HEK293 (cell line): ENCODE measurements at regions not wholly inside any gene's neighbourhood (a gene's known extent, or its start where the extent isn't known, plus 50 kb on each side); places are given as distances from the start of the nearest gene placed in this dataset.
"Not testable (repeated sequence)": the region's sequence is repeated elsewhere in the genome, so short reads cannot be mapped to it uniquely, and the experiment has no call there.

Experiments used
- SETDB1 ChIP-seq: IDR thresholded peaks from one replicate; pipeline ENCODE4 v1.6.1; 2017; ENCODE audit warnings: mild to moderate bottlenecking, low read length, moderate library complexity, mixed read lengths; ENCODE audit not compliant: insufficient read length
- ZNF266 ChIP-seq: fragments of 450-650 bp; formaldehyde crosslinking; IDR thresholded peaks from 2 replicates; pipeline ENCODE4 v1.5.1; 2016; ENCODE audit warnings: missing biosample characterization, missing genetic modification characterization, low read depth
- ZNF274 ChIP-seq, 2 experiments: fragments of 200-500 bp in 1 of 2; fragments of 450-650 bp in 1 of 2; sonication (Bioruptor generic) in 1 of 2; formaldehyde crosslinking in 1 of 2; IDR thresholded peaks; 2 replicates each; pipeline versions ENCODE4 v1.5.1 to v1.6.1; 2014 to 2016; ENCODE audit warnings: borderline replicate concordance in 1 of 2, inconsistent platforms in 1 of 2, low read length in 1 of 2, missing biosample characterization in 1 of 2, missing genetic modification characterization in 1 of 2
- ZNF610 ChIP-seq: fragments of 450-650 bp; formaldehyde crosslinking; IDR thresholded peaks from 2 replicates; pipeline ENCODE4 v1.5.1; 2016; ENCODE audit warnings: missing biosample characterization, missing genetic modification characterization, borderline replicate concordance
- ZNF707 ChIP-seq: fragments of 450-650 bp; formaldehyde crosslinking; IDR thresholded peaks from 2 replicates; pipeline ENCODE4 v1.5.1; 2016; ENCODE audit warnings: missing biosample characterization, missing genetic modification characterization
- TF ChIP-seq, protein P1 (sequence below): fragments of 450-650 bp; formaldehyde crosslinking; IDR thresholded peaks from 2 replicates; pipeline ENCODE4 v1.5.1; 2016; ENCODE audit warnings: missing biosample characterization, missing genetic modification characterization
- TF ChIP-seq, protein P2 (sequence below): IDR thresholded peaks from 2 replicates; pipeline ENCODE4 v1.6.1; 2011; ENCODE audit warnings: mild to moderate bottlenecking, low read depth, low read length, borderline replicate concordance
- TF ChIP-seq, protein P3 (sequence below): fragments of 450-650 bp; formaldehyde crosslinking; IDR thresholded peaks from 2 replicates; pipeline ENCODE4 v1.5.1; 2016; ENCODE audit warnings: missing biosample characterization, missing genetic modification characterization, low read depth

DNA sequence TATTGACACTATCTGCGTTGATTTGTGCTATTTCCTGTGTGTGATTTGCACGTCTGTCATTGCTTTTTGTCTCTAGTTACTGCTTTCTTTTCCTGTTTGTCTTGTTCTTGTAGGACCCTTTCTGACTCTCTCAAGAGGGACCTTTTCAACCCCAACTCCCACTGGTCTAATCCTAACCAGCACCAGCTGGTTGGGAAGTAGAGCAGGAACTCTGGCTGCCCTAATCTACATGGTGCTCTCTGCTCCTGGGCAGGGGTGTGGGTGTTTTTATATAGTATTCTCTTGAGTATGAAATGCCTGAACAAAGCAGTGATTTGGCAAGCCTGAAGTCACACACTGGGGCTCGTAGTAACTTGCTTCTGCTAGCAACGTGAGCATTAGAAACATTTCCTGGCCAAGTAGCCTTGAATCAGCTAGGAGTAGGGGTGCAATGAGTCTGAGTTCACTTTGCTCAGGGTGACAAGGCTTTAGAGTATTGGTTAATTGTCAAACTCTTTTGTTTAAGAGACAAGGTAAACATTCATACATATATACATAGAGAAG, 164.2 kb downstream of the TP53TG3F start:
- TF ChIP-seq, protein P1, sequence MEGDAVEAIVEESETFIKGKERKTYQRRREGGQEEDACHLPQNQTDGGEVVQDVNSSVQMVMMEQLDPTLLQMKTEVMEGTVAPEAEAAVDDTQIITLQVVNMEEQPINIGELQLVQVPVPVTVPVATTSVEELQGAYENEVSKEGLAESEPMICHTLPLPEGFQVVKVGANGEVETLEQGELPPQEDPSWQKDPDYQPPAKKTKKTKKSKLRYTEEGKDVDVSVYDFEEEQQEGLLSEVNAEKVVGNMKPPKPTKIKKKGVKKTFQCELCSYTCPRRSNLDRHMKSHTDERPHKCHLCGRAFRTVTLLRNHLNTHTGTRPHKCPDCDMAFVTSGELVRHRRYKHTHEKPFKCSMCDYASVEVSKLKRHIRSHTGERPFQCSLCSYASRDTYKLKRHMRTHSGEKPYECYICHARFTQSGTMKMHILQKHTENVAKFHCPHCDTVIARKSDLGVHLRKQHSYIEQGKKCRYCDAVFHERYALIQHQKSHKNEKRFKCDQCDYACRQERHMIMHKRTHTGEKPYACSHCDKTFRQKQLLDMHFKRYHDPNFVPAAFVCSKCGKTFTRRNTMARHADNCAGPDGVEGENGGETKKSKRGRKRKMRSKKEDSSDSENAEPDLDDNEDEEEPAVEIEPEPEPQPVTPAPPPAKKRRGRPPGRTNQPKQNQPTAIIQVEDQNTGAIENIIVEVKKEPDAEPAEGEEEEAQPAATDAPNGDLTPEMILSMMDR = not testable (repeated sequence)
- not testable (repeated sequence) for TF ChIP-seq ZNF707 (tag by site-specific recombination); ZNF274 (IDR thresholded peaks at IDR 0.05; ENCODE audit: low read length); ZNF274 (tag by site-specific recombination; IDR thresholded peaks at IDR 0.05; ENCODE audit: borderline replicate concordance); ZNF610; ZNF266 (tag by site-specific recombination); SETDB1
- TF ChIP-seq, protein P2, sequence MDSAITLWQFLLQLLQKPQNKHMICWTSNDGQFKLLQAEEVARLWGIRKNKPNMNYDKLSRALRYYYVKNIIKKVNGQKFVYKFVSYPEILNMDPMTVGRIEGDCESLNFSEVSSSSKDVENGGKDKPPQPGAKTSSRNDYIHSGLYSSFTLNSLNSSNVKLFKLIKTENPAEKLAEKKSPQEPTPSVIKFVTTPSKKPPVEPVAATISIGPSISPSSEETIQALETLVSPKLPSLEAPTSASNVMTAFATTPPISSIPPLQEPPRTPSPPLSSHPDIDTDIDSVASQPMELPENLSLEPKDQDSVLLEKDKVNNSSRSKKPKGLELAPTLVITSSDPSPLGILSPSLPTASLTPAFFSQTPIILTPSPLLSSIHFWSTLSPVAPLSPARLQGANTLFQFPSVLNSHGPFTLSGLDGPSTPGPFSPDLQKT = not testable (repeated sequence)
- TF ChIP-seq, protein P3, sequence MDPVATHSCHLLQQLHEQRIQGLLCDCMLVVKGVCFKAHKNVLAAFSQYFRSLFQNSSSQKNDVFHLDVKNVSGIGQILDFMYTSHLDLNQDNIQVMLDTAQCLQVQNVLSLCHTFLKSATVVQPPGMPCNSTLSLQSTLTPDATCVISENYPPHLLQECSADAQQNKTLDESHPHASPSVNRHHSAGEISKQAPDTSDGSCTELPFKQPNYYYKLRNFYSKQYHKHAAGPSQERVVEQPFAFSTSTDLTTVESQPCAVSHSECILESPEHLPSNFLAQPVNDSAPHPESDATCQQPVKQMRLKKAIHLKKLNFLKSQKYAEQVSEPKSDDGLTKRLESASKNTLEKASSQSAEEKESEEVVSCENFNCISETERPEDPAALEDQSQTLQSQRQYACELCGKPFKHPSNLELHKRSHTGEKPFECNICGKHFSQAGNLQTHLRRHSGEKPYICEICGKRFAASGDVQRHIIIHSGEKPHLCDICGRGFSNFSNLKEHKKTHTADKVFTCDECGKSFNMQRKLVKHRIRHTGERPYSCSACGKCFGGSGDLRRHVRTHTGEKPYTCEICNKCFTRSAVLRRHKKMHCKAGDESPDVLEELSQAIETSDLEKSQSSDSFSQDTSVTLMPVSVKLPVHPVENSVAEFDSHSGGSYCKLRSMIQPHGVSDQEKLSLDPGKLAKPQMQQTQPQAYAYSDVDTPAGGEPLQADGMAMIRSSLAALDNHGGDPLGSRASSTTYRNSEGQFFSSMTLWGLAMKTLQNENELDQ = not testable (repeated sequence)
